Thyroid gland (tissue), 4 donors: ENCODE measurements at regions not wholly inside any gene's neighbourhood (a gene's known extent, or its start where the extent isn't known, plus 50 kb on each side); places are given as distances from the start of the nearest gene placed in this dataset.
"Not testable (repeated sequence)": the region's sequence is repeated elsewhere in the genome, so short reads cannot be mapped to it uniquely, and the experiment has no call there.

Source experiments
- CTCF ChIP-seq, 6 experiments: fragments of 200-600 bp in 3 of 6; fragments of 450-650 bp in 3 of 6; sonication (generic) in 3 of 6; IDR thresholded peaks; one replicate each; pipeline ENCODE4 v1.5.1; 2016 to 2019; ENCODE audit warnings: antibody characterized with exemption in 6 of 6, mild to moderate bottlenecking in 2 of 6, inconsistent platforms in 1 of 6, moderate library complexity in 1 of 6
- POLR2A ChIP-seq, 2 donors: fragments of 450-650 bp; IDR thresholded peaks; one replicate each; pipeline ENCODE4 v1.6.1; 2017; ENCODE audit warnings: antibody characterized with exemption in 2 of 2, mild to moderate bottlenecking in 2 of 2, moderate library complexity in 1 of 2

GRCh38 chr14:101323614-101324235 lies 237.6 kb upstream of the DIO3 start:
- TF ChIP-seq CTCF, POLR2A (IDR thresholded peaks at IDR 0.05): not testable (repeated sequence)
